A549 (cell line): ENCODE measurements at regions not wholly inside any gene's neighbourhood (a gene's known extent, or its start where the extent isn't known, plus 50 kb on each side); places are given as distances from the start of the nearest gene placed in this dataset.

ENCODE experiments used
- CBX8 ChIP-seq: fragments of 200-600 bp; sonication (generic); IDR thresholded peaks from 2 replicates; pipeline ENCODE4 v1.6.1; 2016
- MYC ChIP-seq: IDR thresholded peaks from 2 replicates; pipeline ENCODE4 v1.6.1; 2012; ENCODE audit warnings: mild to moderate bottlenecking, inconsistent platforms, low read length, improper control_type of control experiment, borderline replicate concordance
- POLR2A ChIP-seq: IDR thresholded peaks from 2 replicates; pipeline ENCODE4 v1.6.1; 2012; ENCODE audit warnings: mild to moderate bottlenecking, low read length
- RAD21 ChIP-seq, 2 experiments: fragments of >200 bp in 1 of 2; sonication (Bioruptor Twin) in 1 of 2; formaldehyde crosslinking in 1 of 2; IDR thresholded peaks in 1 of 2; conservative IDR thresholded peaks in 1 of 2; 2 replicates in 1 of 2; 3 replicates in 1 of 2; pipeline ENCODE4 v1.6.1; 2012 to 2018; ENCODE audit warnings: inconsistent platforms in 1 of 2
- TF ChIP-seq, protein P1 (sequence below): IDR thresholded peaks from 2 replicates; pipeline ENCODE4 v1.6.1; 2012

GRCh38 chr5:98106116-98107031 lies 667.1 kb upstream of the RGMB start:
- TF ChIP-seq MYC: no peak
- TF ChIP-seq POLR2A: no peak
- TF ChIP-seq CBX8: no peak
- TF ChIP-seq, protein P1, sequence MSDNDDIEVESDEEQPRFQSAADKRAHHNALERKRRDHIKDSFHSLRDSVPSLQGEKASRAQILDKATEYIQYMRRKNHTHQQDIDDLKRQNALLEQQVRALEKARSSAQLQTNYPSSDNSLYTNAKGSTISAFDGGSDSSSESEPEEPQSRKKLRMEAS: no peak
- TF ChIP-seq RAD21 (conservative IDR thresholded peaks at IDR 0.05 in 1 of 2, IDR thresholded peaks at IDR 0.05 in 1 of 2): no peak
